ENCODE measurements at regions not wholly inside any gene's neighbourhood (a gene's known extent, or its start where the extent isn't known, plus 50 kb on each side); places are given as distances from the start of the nearest gene placed in this dataset.

GRCh38 chr4:187433141-187433540 is 562.4 kb upstream of the ZFP42 start:
- Histone ChIP-seq H4K91ac (ENCODE audit: insufficient read depth, low read depth, low read length) (no peak overlapping the region), H3K79me1 (ENCODE audit: low read depth in 1 of 2, low read length in 2 of 2) (no peaks in the 10 kb centered on the region), H3K27ac (ENCODE audit: insufficient read depth, low read length) (no peak overlapping the region), H3K18ac (ENCODE audit: low read depth, low read length) (no peak overlapping the region), H3K36me3 (ENCODE audit: control insufficient read depth, insufficient read depth, low read length) (no peaks in the 10 kb centered on the region), H3K4me3 (ENCODE audit: insufficient read depth, low read depth, low read length) (no peak overlapping the region), H3K27me3 (ENCODE audit: control insufficient read depth, insufficient read depth, low read length) (no peaks in the 10 kb centered on the region), H3K9me1 (ENCODE audit: insufficient read depth, low read length) (no peaks in the 10 kb centered on the region), H2BK5ac (ENCODE audit: low read depth, low read length, poor library complexity, severe bottlenecking) (no peak overlapping the region), H3K56ac (ENCODE audit: extremely low read depth, insufficient read depth, low read length) (no peak overlapping the region), H3K4me2 (ENCODE audit: low read depth, low read length) (no peak overlapping the region), H3K4ac (ENCODE audit: low read depth, low read length) (no peak overlapping the region), H4K20me1 (ENCODE audit: insufficient read depth, low read length) (no peaks in the 10 kb centered on the region), H2BK20ac (ENCODE audit: low read depth, low read length) (no peak overlapping the region), H3K23ac (ENCODE audit: low read depth, low read length) (no peak overlapping the region), H4K5ac (ENCODE audit: low read depth, low read length) (no peak overlapping the region), H3K14ac (replicated peaks; ENCODE audit: low read depth, low read length) (no peak overlapping the region), H2AK9ac (replicated peaks; ENCODE audit: low read depth, low read length, poor library complexity) (no peak overlapping the region), H2AK5ac (ENCODE audit: low read depth, low read length) (no peak overlapping the region), H3K4me1 (ENCODE audit: control insufficient read depth, insufficient read depth, low read length) (no peaks in the 10 kb centered on the region), H2AFZ (replicated peaks; ENCODE audit: low read length, poor library complexity) (no peak overlapping the region), H3K9me3 (ENCODE audit: control insufficient read depth, insufficient read depth, low read length) (peaks cover 4% of the 10 kb centered on the region), H3K9ac (ENCODE audit: low read depth, low read length) (no peak overlapping the region), H2BK15ac (ENCODE audit: low read depth, low read length) (no peak overlapping the region), H2BK120ac (ENCODE audit: low read depth, low read length) (no peak overlapping the region), H4K8ac (ENCODE audit: low read depth in 2 of 2, low read length in 2 of 2) (no peak overlapping the region)
- BruUV-seq (replicated peaks), result no TSS peak
- CTCF ChIA-PET, result no interaction called here
- POLR2A ChIA-PET (ENCODE audit: unreplicated experiment), result no interaction called here
- in situ Hi-C loops (cut with MboI; ENCODE audit: low sequenced_read_pairs) (no loop called here), dilution Hi-C loops (cut with HindIII; ENCODE audit: low sequenced_read_pairs, unreplicated experiment) (no loop called here), intact Hi-C loops (cut with micrococcal nuclease) (no loop called here)
- TF ChIP-seq, protein P1, sequence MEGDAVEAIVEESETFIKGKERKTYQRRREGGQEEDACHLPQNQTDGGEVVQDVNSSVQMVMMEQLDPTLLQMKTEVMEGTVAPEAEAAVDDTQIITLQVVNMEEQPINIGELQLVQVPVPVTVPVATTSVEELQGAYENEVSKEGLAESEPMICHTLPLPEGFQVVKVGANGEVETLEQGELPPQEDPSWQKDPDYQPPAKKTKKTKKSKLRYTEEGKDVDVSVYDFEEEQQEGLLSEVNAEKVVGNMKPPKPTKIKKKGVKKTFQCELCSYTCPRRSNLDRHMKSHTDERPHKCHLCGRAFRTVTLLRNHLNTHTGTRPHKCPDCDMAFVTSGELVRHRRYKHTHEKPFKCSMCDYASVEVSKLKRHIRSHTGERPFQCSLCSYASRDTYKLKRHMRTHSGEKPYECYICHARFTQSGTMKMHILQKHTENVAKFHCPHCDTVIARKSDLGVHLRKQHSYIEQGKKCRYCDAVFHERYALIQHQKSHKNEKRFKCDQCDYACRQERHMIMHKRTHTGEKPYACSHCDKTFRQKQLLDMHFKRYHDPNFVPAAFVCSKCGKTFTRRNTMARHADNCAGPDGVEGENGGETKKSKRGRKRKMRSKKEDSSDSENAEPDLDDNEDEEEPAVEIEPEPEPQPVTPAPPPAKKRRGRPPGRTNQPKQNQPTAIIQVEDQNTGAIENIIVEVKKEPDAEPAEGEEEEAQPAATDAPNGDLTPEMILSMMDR (conservative IDR thresholded peaks at IDR 0.05; ENCODE audit: low read depth, low read length), result no peak
- TF ChIP-seq ELK1 (IDR thresholded peaks at IDR 0.05; ENCODE audit: borderline replicate concordance, low read depth, low read length) (no peak), MAZ (IDR thresholded peaks at IDR 0.05; ENCODE audit: borderline replicate concordance, low read depth, low read length) (no peak), CHD1 (IDR thresholded peaks at IDR 0.05; ENCODE audit: low read depth, low read length) (no peak), RCOR1 (IDR thresholded peaks at IDR 0.05; ENCODE audit: insufficient replicate concordance, low read length) (no peak), BHLHE40 (IDR thresholded peaks at IDR 0.05; ENCODE audit: low read depth, low read length) (no peak), MAFK (IDR thresholded peaks at IDR 0.05; ENCODE audit: low read depth, low read length) (no peak), CEBPB (IDR thresholded peaks at IDR 0.05; ENCODE audit: low read depth, low read length) (no peak), RAD21 (IDR thresholded peaks at IDR 0.05; ENCODE audit: low read length) (no peak), MXI1 (IDR thresholded peaks at IDR 0.05; ENCODE audit: borderline replicate concordance, low read depth, low read length) (no peak), SMC3 (IDR thresholded peaks at IDR 0.05; ENCODE audit: low read depth, low read length) (no peak), FOS (IDR thresholded peaks at IDR 0.05; ENCODE audit: low read depth, low read length) (no peak), USF2 (IDR thresholded peaks at IDR 0.05; ENCODE audit: low read depth, low read length) (no peak), POLR2A (IDR thresholded peaks at IDR 0.05; ENCODE audit: low read depth, low read length) (no peak), NFE2L2 (IDR thresholded peaks at IDR 0.05; ENCODE audit: low read depth, low read length) (no peak)
- ATAC-seq (ENCODE audit: low read depth), result no peak
- WGBS, 2 experiments (ENCODE audit: extremely low coverage in 2 of 2, insufficient read length in 1 of 2), result 100% methylated on average over 1 of the region's 4 CpGs; no CpG with 5 or more reads in 1 of the 2 experiments
- no peak for DNase-seq
